ENCODE measurements at regions not wholly inside any gene's neighbourhood (a gene's known extent, or its start where the extent isn't known, plus 50 kb on each side); places are given as distances from the start of the nearest gene placed in this dataset.

DNA sequence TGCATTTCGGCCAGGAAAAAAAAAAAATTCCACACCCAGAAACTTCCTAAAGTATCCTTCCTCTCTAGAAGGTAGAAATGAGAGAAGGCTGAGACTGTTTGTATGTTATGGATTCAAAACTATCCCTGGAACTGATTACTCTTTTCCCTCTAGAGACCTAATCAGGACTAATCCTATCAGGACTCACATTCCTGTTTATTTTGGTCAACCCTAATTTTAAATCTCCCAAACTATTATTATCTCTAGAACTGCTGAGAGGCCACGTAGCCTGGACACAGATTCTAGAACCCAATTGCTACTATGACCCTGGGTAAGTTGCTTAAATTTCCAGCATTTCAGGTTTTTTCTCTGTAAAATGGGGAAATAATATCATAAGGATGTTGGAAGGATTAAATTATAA lies 346.8 kb upstream of the MEOX2 start:
- WGBS (ENCODE audit: insufficient coverage, low coverage, missing lambda C conversion rate), result 3% methylated on average over 2 of the region's 2 CpGs
- POLR2A ChIA-PET, result interaction anchor here (0.7 kb wide), 1 partner anchor 15 kb away, joined by 3 read pairs; no protein-coding TSS in a partner anchor
- TF ChIP-seq, protein P1, sequence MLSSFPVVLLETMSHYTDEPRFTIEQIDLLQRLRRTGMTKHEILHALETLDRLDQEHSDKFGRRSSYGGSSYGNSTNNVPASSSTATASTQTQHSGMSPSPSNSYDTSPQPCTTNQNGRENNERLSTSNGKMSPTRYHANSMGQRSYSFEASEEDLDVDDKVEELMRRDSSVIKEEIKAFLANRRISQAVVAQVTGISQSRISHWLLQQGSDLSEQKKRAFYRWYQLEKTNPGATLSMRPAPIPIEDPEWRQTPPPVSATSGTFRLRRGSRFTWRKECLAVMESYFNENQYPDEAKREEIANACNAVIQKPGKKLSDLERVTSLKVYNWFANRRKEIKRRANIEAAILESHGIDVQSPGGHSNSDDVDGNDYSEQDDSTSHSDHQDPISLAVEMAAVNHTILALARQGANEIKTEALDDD (IDR thresholded peaks at IDR 0.05), result no peak
- TF ChIP-seq HMGN3 (IDR thresholded peaks at IDR 0.05; ENCODE audit: borderline replicate concordance, extremely low read depth, insufficient read length, low read depth, low read length), result no peak
- no peak for TF ChIP-seq BHLHE40 (IDR thresholded peaks at IDR 0.05; ENCODE audit: low read length)
- TF ChIP-seq RBM25 (IDR thresholded peaks at IDR 0.05; ENCODE audit: low read depth, low read length, severe bottlenecking), result no peak
- TF ChIP-seq, protein P2, sequence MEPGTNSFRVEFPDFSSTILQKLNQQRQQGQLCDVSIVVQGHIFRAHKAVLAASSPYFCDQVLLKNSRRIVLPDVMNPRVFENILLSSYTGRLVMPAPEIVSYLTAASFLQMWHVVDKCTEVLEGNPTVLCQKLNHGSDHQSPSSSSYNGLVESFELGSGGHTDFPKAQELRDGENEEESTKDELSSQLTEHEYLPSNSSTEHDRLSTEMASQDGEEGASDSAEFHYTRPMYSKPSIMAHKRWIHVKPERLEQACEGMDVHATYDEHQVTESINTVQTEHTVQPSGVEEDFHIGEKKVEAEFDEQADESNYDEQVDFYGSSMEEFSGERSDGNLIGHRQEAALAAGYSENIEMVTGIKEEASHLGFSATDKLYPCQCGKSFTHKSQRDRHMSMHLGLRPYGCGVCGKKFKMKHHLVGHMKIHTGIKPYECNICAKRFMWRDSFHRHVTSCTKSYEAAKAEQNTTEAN (CRISPR knock-in tag; IDR thresholded peaks at IDR 0.05), result no peak
- no peak for TF ChIP-seq HLTF (IDR thresholded peaks at IDR 0.05)
- TF ChIP-seq ARID2 (IDR thresholded peaks at IDR 0.05), result no peak
- no peak for TF ChIP-seq NBN (IDR thresholded peaks at IDR 0.05; ENCODE audit: low read depth)
- TF ChIP-seq THRAP3 (IDR thresholded peaks at IDR 0.05; ENCODE audit: borderline replicate concordance), result no peak
- TF ChIP-seq, protein P3, sequence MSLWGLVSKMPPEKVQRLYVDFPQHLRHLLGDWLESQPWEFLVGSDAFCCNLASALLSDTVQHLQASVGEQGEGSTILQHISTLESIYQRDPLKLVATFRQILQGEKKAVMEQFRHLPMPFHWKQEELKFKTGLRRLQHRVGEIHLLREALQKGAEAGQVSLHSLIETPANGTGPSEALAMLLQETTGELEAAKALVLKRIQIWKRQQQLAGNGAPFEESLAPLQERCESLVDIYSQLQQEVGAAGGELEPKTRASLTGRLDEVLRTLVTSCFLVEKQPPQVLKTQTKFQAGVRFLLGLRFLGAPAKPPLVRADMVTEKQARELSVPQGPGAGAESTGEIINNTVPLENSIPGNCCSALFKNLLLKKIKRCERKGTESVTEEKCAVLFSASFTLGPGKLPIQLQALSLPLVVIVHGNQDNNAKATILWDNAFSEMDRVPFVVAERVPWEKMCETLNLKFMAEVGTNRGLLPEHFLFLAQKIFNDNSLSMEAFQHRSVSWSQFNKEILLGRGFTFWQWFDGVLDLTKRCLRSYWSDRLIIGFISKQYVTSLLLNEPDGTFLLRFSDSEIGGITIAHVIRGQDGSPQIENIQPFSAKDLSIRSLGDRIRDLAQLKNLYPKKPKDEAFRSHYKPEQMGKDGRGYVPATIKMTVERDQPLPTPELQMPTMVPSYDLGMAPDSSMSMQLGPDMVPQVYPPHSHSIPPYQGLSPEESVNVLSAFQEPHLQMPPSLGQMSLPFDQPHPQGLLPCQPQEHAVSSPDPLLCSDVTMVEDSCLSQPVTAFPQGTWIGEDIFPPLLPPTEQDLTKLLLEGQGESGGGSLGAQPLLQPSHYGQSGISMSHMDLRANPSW (CRISPR knock-in tag; IDR thresholded peaks at IDR 0.05), result no peak
- no peak for TF ChIP-seq ZZZ3 (IDR thresholded peaks at IDR 0.05)
- TF ChIP-seq ZFX (CRISPR knock-in tag; IDR thresholded peaks at IDR 0.05), result no peak
- TF ChIP-seq SAFB2 (IDR thresholded peaks at IDR 0.05; ENCODE audit: borderline replicate concordance, low read depth, low read length, severe bottlenecking), result no peak
- TF ChIP-seq, protein P4, sequence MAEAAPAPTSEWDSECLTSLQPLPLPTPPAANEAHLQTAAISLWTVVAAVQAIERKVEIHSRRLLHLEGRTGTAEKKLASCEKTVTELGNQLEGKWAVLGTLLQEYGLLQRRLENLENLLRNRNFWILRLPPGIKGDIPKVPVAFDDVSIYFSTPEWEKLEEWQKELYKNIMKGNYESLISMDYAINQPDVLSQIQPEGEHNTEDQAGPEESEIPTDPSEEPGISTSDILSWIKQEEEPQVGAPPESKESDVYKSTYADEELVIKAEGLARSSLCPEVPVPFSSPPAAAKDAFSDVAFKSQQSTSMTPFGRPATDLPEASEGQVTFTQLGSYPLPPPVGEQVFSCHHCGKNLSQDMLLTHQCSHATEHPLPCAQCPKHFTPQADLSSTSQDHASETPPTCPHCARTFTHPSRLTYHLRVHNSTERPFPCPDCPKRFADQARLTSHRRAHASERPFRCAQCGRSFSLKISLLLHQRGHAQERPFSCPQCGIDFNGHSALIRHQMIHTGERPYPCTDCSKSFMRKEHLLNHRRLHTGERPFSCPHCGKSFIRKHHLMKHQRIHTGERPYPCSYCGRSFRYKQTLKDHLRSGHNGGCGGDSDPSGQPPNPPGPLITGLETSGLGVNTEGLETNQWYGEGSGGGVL (CRISPR knock-in tag; IDR thresholded peaks at IDR 0.05), result no peak
- TF ChIP-seq, protein P5, sequence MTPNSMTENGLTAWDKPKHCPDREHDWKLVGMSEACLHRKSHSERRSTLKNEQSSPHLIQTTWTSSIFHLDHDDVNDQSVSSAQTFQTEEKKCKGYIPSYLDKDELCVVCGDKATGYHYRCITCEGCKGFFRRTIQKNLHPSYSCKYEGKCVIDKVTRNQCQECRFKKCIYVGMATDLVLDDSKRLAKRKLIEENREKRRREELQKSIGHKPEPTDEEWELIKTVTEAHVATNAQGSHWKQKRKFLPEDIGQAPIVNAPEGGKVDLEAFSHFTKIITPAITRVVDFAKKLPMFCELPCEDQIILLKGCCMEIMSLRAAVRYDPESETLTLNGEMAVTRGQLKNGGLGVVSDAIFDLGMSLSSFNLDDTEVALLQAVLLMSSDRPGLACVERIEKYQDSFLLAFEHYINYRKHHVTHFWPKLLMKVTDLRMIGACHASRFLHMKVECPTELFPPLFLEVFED (CRISPR knock-in tag; conservative IDR thresholded peaks at IDR 0.05), result no peak
- no peak for TF ChIP-seq ZSCAN29 (IDR thresholded peaks at IDR 0.05)

More for the DNA sequence above, 346.8 kb upstream of the MEOX2 start:
- H3K27ac ChIP-seq (ENCODE audit: extremely low read depth, low read depth, low read length), result no peak overlapping the region
- H3K4me3 ChIP-seq, result no peak overlapping the region
- no peaks in the 10 kb centered on the region for H4K20me1 ChIP-seq (replicated peaks; ENCODE audit: control insufficient read depth, insufficient read depth, low read length)
- in situ Hi-C loops (cut with MboI), result no loop called here
- no peaks in the 10 kb centered on the region for H3K36me3 ChIP-seq (ENCODE audit: control insufficient read depth, insufficient read depth, low read length)
- intact Hi-C loops (cut with micrococcal nuclease), result no loop called here
- no peaks in the 10 kb centered on the region; a peak in 1 of 5 replicates for H3K4me1 ChIP-seq (replicated peaks in 1 of 2; ENCODE audit: control insufficient read depth in 2 of 2, insufficient read depth in 2 of 2, low read length in 2 of 2)
- no peaks in the 10 kb centered on the region for H3K9me3 ChIP-seq (replicated peaks; ENCODE audit: control insufficient read depth, insufficient read depth, low read depth, low read length)
- FAIRE-seq (no peak), DNase-seq (ENCODE audit: extremely low read depth in 1 of 4, low spot score in 3 of 4) (no peak), ATAC-seq (no peak)
- H3K27me3 ChIP-seq (ENCODE audit: control insufficient read depth in 2 of 2, insufficient read depth in 2 of 2, low read length in 2 of 2), result no peaks in the 10 kb centered on the region
- no peak overlapping the region for H3K9ac ChIP-seq (ENCODE audit: insufficient read depth in 1 of 2, low read depth in 2 of 2, low read length in 2 of 2)
- CTCF ChIA-PET (ENCODE audit: low intra/inter-chr PET ratio), result no interaction called here
- no peaks in the 10 kb centered on the region for H3K9me1 ChIP-seq (ENCODE audit: control insufficient read depth, insufficient read depth, low read length)
- no TSS peak for BruUV-seq (replicated peaks)
- no peak overlapping the region for H2AFZ ChIP-seq (ENCODE audit: low read depth, low read length)
- H3K4me2 ChIP-seq (ENCODE audit: insufficient read depth, low read length), result no peak overlapping the region
- H3K79me2 ChIP-seq (ENCODE audit: control insufficient read depth, insufficient read depth, low read length), result no peaks in the 10 kb centered on the region
